Hindlimb muscle (tissue), 1 donor: ENCODE measurements at regions not wholly inside any gene's neighbourhood (a gene's known extent, or its start where the extent isn't known, plus 50 kb on each side); places are given as distances from the start of the nearest gene placed in this dataset.
A peak's percentile ranks its signal among the peaks of the same experiment; 100 is the strongest.

Experiments
- DNase-seq: peaks from one replicate; pipeline ENCODE4 v3.0.0-alpha.2; 2013

DNA sequence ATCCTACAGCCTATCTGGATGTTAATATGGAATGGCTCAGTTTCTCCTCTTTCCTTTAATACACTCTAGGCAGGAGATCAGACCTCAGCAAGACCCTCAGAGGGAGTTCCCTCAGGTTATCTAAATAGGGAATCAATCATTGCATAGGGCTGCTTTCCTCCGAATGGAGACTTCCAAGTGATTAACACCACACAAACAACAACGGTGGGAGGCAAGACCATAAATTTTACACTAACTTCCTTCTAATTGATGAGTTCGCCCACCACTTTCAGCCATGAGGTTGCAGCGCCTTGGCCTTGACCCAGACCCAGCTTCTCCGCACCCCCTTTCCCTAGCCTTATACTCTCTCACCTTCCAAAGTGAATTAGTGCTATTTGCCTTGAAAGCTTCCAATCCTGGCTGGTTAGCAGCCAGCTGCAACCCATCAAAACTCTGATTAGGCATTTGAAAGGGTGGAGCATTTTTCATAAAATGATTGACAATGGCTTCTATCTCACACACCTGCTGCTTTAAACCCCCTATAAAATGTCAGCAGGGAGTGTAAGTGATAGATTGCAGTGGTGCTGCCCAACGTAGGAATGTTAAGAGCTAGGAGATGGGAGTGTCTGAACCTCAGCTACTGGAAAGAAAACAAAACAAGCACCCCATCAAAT lies 534.9 kb upstream of the USP24 start:
- DNase-seq: no peak

DNA sequence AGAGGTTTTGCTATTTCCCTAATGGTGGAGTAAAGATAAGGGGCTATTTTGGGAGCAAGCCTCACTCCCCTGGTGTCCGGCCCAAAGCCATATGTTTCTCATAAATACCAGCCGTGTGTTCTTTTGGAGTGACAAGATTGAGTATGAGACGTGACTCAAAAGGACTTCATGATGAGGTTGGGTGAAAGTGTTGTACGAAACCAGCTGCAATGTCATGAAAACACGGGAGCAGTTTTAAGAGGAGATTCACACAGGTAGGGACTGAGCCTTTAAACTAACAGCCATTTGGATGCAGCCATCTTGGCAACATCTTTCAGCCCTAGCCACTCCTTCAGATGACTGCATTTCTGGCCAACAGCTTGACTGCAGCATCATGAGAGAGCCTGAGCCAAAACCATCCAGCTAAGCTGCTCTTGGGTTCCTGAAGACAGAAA lies 532.3 kb upstream of the USP24 start:
- DNase-seq: no peak

DNA sequence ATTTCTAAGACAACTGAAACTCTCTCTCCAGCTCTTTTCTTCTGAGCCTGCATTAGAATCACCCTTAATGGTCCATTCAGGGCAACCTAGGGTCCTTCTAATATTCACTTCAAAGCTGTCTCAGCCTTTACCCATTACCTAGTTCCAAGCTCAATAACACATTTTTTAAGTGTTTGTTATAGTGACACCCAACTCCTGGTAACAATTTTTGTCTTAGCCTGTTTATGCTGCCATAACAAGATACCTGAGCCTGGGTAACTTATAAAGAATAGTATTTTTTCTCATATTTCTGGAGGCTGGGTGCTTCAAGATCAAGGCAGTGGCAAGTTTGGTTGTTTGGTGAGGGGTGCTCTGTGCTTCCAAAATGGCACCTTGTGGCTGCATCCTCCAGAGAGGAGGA lies 531.5 kb upstream of the USP24 start:
- DNase-seq: no peak

DNA sequence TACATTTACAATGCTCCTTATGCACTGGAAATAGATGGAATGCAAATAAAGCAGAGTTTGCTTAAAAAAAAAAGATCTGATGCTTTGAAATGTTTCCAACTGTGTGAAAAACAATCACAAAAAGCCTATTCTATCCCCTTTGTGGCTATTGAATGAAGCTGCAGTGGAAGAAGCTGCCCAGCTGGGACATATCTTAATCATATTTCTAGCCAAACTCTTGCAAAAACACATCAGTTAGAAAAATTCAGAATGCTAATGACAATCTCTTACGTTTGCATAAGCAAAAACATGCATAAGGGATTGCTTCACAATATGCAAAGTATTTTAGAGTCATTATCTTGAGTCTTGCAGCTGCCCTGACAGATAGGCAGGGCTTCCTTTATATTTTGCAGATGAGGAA lies 526.4 kb upstream of the USP24 start:
- peak; percentile 29 for DNase-seq

DNA sequence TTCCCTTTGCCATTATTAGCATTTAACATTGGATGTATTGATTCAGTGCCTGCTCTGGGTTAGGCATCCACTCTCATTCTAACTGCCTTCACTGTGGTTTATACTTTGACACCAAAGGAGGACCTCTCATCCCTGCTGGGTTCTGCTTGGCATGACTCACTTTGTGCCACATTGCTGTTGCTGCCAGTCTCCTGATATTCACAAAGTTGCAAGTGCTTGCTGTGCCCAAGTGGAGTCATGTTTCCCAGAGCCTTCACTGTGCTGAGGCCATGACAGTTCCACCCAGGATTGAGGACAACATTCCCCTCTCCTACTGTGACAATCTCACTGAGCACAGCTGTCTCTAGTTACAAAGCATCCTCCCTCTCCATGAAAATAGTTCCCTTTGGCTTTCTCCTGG lies 519.9 kb upstream of the USP24 start:
- DNase-seq: no peak

DNA sequence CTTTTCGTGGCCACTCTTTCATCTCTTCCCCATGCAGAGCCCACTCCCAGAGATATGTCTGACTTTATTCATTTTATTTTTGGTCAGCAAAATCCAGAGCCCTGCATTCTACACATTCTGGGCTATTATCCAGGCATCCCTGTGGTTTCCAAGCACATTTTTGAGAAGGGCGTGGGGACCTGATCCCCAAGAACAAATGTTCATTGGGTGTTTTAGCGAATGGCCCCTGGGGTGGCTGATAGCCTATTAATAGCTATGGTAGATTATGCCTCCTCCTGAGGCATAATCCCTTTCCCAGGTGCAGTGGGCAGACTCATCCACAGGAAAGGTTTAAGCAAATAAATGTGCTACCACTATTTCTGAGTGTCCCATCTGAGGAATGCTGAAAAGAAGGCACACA lies 511.8 kb upstream of the USP24 start:
- DNase-seq: no peak

DNA sequence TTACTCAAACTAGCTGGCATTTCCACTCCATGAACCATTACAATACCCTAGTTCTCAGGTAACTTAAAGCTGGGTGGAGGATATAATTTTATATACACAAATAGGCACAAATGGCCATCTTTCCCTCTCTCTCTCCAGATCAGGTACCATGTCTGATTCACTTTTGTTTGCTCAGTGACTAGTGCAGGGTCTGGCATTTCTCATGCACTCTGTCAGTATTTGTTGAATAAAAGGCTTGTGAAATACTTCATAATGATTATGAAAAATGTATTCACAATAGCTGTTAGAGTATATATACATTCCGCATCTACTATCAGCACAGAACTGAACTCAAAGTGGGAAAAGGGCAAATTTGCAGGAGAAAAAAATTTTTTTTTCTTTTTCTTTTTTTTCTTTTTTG lies 510.2 kb upstream of the USP24 start:
- DNase-seq: no peak

DNA sequence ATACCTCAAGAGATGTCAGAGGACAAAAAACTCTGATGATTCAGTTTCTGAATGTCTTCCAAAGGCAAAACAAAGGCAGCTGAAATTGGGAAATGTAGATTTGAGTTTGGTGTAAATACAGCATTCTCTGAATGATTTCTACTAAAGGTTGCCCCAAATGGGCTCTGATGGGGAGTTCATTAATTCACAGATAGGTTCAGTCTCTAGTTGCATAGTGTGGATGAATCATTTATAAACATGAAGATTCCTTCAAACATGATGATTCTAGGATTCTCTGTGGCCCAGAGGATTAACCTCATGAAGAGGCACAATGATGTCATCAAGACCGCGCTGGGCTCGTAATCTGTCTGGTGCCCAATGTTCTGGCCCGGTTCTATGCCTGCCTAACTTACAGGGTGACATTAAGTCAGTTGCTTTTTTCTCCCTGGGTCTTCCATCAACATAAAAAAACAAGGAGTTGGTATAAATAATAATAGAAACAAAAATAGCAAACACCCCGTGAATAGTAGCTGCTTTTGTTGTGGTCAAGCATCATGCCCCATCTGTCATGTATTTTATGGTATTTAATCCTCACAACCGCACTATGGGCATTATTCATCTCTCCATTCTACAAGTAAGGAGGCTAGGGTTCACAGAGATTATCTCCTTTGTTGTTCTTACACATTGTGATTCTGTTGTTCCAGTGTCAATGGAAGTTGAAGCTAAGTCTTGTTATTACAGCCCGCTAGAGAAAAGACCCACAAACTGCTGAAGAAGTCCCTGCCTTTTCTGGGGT lies 509.6 kb upstream of the USP24 start:
- no peak for DNase-seq

DNA sequence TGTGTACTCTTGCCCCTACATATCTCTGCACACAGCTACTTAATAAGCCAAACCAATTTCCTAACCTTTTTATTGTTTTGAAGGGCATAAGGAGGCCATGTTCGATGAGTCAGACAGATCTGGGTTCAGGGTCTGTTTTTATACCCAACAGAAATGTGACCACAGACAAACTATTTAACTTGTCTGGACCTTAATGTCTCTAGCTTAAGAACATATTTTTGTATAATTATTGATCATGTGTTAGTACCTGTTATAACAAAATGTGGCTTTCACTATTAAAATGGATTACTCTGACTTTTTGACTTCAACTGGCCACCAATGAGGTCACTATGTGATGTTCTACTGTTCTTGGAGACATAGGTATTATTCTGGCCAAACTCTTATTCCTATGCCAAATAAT lies 507.8 kb upstream of the USP24 start:
- DNase-seq: no peak

DNA sequence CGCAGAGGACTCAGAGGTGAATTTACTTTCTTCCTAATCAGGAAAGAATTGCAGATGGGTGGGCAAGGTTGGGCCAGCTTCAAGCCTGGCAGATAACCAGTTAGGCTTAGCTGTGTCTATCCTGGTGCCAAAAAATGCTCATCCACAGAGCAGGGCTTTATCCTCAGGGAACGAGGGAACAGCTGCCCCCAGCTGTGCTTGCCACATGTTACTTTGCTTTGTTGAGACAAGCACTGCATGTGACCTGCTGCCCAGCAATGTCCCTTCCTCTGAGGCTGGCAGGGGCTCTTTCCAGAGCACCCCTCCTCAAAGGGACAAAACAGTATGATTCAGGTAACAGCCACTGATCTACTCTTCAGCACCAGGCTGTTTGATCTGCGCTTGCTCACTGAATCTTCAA lies 505.1 kb upstream of the USP24 start:
- peak; percentile 47 for DNase-seq

DNA sequence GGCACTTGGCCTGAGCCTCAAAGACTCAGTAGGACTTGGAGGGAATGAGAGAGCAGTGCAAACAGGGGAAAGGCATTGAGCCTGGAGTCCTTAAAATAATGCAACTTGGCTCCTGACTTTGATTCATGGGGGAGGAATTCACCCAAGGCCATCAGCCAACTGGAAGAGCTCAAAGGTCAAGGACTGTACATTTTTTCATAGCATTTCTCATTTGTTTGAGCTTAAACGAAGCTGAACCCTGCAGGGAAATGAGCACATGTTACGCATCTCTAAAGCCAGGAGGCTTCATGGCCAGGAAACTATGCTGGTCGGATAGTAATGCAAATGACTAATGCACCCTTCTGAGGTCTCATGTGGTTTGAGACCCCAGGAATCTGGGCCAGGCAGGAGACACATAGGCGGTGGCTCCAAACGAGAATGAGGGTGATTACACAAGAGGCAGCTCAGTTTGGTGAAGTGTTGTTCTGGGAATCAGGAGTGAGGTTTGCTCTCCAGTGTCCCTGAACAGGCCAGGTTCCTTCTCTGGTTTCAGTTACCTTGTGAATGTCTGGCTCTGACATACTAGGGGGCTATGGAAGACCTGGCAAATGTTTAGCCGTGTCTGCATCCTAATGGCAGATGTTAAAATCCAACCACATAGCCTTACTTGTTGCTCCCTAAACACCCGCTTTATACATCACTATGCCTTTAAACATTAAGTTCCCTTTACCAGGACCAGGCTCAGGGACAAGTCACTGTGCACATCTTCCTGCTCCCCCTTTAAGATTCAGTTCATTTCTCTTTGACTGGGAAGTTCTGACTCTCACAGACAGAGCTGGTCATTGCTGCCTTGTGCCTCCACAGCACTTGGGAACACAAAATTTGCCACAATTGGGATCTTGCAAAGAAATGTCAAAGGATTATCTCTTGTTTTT lies 503.9 kb upstream of the USP24 start:
- DNase-seq: peak; percentile 61

DNA sequence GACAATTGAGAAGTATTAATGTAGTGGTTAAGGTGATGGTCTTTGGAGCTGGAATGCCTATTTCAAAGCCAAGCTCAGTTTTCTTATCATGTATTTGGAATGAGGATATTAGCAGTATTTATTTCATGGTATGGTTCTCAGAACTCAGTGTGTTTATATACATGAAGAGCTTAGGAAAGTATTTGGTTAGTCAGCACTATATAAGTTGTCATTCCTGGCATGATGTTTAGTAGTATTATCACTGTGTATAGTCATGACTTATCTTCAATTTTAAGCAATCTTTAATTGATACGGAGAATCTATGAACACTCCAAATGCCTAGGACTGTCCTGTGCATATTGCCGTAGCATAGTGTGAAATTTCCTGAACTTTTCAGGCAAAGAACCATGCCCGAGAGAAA lies 501.9 kb upstream of the USP24 start:
- no peak for DNase-seq

DNA sequence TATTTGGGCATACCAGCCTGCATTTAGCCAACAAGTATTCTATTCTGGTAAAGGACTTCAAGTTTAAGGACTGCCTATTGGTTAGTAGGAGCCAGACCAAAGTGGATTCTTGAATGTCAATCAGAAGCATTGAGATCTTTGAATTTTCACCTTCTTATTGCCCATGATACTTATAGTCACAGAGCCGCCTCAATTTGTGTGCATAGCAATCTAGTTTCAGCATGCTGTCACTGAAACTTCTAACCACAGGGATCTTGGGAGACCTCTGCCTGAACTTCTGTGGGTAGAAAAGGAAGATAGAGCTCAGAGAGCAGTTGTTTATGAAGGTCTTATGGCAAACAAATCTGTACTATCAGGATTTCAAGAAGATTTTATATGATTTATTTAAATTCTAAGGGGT lies 501.4 kb upstream of the USP24 start:
- no peak for DNase-seq

DNA sequence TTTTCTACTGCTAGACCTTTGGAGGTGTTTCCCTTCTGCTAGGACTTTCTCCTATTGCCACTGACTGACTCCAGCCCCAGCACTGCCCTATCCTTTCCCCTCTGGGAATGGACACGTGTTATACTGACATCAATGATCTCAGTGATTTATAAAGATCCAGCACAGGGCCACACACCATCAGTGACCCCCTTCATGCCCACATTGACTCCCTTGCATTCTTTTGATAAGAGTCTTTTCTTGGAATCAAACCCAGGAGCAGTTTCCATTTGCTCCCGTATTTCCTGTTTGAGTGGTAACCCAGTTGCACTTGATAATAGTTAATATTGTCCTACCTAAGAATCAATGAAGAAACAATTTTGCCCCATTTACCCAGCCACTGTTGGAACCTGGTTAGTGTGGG lies 501.0 kb upstream of the USP24 start:
- no peak for DNase-seq

DNA sequence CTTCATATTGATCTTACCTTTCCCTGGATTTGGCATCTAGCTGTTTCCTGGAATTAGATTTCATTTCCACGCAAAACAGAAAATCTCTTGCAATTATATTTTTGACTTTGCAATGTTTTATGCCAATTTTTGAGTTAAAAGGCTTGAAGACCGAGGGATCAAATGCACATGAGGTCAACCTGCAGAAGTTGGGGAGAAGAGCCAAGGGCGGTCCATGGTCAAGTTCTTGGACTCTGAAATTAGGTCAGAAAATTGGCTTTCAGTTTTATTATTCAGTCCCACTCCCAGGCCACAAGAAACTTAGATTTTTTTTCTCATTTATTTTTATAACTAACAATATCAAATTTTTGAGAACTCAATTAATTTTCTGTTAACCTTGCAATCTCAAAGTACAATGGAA lies 499.1 kb upstream of the USP24 start:
- no peak for DNase-seq

DNA sequence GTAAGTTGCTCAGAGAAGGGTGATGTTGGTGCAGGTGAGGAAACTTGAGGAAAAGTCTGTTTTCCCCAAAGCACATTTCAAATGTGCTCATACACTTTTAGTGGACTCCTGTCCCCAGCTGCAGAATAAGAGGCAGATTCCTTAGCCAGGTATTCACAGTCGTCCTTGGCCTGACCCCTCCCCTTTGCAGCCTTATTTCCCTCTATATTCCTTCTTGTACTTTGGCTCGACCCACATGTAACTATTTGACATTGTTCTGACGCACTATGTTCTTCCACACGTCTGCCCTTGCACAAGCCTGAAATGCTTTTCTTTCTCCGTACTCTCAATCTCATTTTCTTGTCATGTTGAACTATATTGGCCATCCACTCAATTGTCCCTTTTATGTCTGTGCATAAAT lies 498.4 kb upstream of the USP24 start:
- no peak for DNase-seq

DNA sequence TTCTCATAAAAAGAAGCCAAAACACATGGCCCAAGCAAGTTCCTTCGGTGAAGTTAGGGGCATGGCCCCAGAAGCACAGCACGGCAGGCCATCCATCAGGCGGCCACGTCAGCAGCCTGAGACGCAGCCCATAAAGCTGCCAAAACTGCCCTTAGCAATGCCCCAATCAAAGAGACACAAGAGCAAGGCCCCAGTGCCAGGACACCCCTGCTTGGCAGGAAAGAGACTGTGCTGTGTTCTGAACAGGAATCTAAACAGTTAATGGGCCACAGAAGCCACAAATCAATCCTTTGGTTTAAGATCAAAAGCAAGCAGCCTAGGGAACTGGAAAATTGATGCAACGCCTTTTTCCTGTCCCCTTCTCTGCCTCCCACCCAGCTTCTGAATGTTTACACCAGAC lies 497.0 kb upstream of the USP24 start:
- DNase-seq: no peak

DNA sequence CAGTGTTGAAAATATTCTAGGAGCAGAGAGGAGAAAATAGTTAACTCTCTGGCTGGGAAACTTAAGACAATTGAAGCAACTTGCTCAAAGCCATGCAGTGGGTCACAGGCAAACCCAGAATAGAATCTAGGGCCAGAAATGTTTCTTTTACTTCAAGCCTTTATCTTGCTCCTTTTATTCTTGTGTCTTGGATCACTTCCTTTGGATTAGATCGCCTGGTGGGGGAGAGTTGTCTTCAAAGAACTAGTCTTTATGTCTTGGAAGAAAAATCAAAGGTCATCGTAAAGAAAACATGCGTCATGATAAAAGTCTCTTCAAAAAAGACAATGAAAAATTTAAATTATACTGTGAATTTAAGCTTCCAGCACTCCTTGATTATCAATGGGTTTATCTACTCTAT lies 493.6 kb upstream of the USP24 start:
- no peak for DNase-seq

DNA sequence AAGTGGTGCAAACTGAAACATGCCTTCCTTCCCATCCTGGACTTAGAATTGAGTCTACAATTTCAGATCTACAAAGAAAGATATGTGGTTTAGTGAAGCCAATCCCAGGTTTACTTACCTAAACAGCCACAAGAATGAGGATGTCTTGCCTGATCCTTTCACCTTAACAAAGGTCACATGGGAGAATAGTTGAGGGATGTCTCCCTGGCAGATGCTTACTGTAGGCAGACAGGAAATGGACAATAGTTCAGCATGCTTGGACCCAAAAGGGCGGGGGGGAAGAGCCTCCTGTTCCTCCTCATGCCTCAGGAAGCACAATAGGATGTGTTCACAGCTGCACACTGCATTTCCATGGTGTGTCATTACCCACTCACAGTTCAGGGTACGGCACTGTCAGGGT lies 492.7 kb upstream of the USP24 start:
- no peak for DNase-seq

DNA sequence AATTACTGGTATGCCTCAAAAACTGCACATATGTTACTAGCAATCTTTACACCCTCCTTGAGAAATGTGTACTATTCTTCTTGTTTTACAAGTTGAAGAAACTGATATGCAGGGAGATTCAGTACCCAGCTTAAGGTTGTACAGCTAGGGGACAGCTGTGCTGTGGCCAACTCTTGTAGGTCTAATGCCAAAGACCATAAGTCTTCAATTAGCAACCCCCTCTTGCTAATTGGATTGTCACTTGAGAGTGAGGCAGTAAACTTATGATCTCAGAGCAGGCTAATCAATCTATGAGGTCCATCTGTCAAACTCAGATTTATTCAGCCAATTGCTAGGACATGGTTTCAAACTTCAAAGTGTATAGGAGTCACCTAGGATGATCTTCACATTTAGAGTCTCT lies 492.0 kb upstream of the USP24 start:
- DNase-seq: no peak

DNA sequence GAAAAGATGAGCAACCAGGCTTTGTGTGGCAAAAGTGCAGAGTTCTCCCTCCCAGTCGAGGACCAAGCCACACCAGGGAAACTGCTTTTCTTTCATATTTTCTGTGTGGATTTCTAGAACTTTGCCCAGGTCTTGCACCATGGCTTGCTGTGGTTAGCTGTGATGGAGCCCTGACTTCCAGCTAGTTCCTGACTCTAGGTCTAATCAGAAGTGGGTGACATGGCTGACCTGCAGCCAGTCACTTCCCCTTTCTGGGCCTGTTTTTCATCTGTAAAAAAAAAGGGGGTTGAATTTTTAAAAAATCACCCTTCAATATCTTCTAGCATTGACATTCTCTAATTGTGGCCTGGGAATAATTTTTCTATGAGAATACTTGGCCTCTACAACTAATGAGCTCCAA lies 491.2 kb upstream of the USP24 start:
- no peak for DNase-seq

DNA sequence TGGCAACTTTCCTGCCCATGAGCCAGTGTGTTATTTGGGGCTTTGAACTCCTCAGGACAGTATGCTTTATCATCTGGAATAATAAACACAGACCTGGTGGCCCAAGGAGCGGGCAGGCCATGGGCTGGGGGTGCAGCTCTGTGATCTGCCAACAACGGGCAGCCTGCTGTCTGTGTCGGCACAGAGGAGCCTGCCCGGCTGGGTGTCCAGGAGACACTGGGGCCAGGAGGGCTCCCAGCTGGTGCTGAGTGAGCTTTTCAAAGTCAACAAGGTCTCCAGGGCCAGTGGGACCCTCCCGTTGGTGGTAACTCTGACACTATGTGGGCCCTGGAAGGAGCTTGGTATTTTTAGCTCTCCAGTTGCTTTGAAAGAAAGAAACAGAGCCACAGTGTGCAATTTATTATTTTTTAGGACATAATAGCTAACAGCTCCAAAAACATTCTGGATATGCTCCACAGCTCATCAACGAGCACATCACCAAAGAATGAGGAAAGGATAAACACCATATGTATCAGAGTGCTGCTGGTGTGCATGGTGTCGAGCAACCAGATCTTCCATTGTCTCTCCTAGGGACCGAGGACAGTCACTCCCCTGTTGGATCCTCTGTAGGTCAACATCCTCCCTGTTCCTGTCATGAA lies 488.7 kb upstream of the USP24 start:
- no peak for DNase-seq

DNA sequence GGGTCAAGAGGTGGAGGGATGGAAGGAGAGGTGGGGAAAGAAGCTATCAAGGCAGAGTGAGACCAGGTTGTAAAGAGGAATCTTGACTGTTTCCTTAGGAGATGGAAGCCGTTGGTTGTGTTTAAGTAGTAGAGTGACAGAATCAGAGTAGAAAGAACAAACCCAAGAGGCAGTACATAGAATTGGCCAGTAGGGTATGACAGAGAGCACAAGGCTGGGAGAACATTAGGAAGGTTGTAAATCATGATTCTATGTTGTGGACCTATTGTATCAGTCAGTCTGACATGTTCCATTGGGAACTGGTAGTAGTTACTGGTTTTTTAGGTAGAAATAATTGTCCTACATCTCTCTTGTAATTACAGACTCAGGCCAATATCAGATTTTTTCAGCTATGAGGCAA lies 486.9 kb upstream of the USP24 start:
- DNase-seq: no peak
